GM21423 (cell line): ENCODE measurements at regions not wholly inside any gene's neighbourhood (a gene's known extent, or its start where the extent isn't known, plus 50 kb on each side); places are given as distances from the start of the nearest gene placed in this dataset.
"Not testable (repeated sequence)": the region's sequence is repeated elsewhere in the genome, so short reads cannot be mapped to it uniquely, and the experiment has no call there.

ENCODE experiments used
- ATAC-seq: cut with Tn5 transposase; IDR thresholded peaks from one replicate; pipeline ENCODE4 v1.9.1; 2021; ENCODE audit warnings: mild to moderate bottlenecking, moderate library complexity; ENCODE audit not compliant: unreplicated experiment

- ATAC-seq, result not testable (repeated sequence)
Observed at GRCh38 chr2:111551428-111551827, 332.6 kb downstream of the ANAPC1 start.

GRCh38 chr2:111552625-111553024 is 331.4 kb downstream of the ANAPC1 start:
- not testable (repeated sequence) for ATAC-seq

- not testable (repeated sequence) for ATAC-seq
Observed at GRCh38 chr2:111559301-111559700, 324.7 kb downstream of the ANAPC1 start.

GRCh38 chr2:111559814-111560213 is 324.2 kb downstream of the ANAPC1 start:
- ATAC-seq, result not testable (repeated sequence)

GRCh38 chr2:111566068-111566467 is 317.9 kb downstream of the ANAPC1 start:
- not testable (repeated sequence) for ATAC-seq

GRCh38 chr2:111567233-111567632 is 316.8 kb downstream of the ANAPC1 start:
- not testable (repeated sequence) for ATAC-seq

- not testable (repeated sequence) for ATAC-seq
Observed at GRCh38 chr2:111569356-111570199, 314.4 kb downstream of the ANAPC1 start.

- ATAC-seq, result not testable (repeated sequence)
Observed at GRCh38 chr2:111570300-111571114, 313.5 kb downstream of the ANAPC1 start.

GRCh38 chr2:111574803-111575202 is 309.2 kb downstream of the ANAPC1 start:
- not testable (repeated sequence) for ATAC-seq

GRCh38 chr2:111577154-111577885 is 306.7 kb downstream of the ANAPC1 start:
- not testable (repeated sequence) for ATAC-seq

- not testable (repeated sequence) for ATAC-seq
Observed at GRCh38 chr2:111579500-111580134, 304.4 kb downstream of the ANAPC1 start.

GRCh38 chr2:111580616-111581015 is 303.4 kb downstream of the ANAPC1 start:
- not testable (repeated sequence) for ATAC-seq

- not testable (repeated sequence) for ATAC-seq
Observed at GRCh38 chr2:111582090-111582489, 301.9 kb downstream of the ANAPC1 start.

GRCh38 chr2:111583480-111583879 is 300.5 kb downstream of the ANAPC1 start:
- not testable (repeated sequence) for ATAC-seq

GRCh38 chr2:111584540-111584939 is 299.5 kb downstream of the ANAPC1 start:
- ATAC-seq, result not testable (repeated sequence)

GRCh38 chr2:111584950-111585349 is 299.0 kb downstream of the ANAPC1 start:
- ATAC-seq, result not testable (repeated sequence)

GRCh38 chr2:111586014-111586413 is 298.0 kb downstream of the ANAPC1 start:
- ATAC-seq, result not testable (repeated sequence)

- not testable (repeated sequence) for ATAC-seq
Observed at GRCh38 chr2:111595072-111595471, 288.9 kb downstream of the ANAPC1 start.

- not testable (repeated sequence) for ATAC-seq
Observed at GRCh38 chr2:111596808-111597705, 286.9 kb downstream of the ANAPC1 start.
